CD4-positive, alpha-beta T cell (primary cell): ENCODE measurements at regions not wholly inside any gene's neighbourhood (a gene's known extent, or its start where the extent isn't known, plus 50 kb on each side); places are given as distances from the start of the nearest gene placed in this dataset.

ENCODE experiments used
- ATAC-seq: fragments of 200-7000 bp; cut with Tn5 transposase; one replicate; pipeline ENCODE4 v1.10.0; 2022; ENCODE audit warnings: mild to moderate bottlenecking; ENCODE audit not compliant: poor library complexity
- CTCF ChIA-PET: fragments of 350-600 bp; sonication (Branson Sonifier 250); formaldehyde crosslinking; loops from one replicate; lab custom pipeline; 2021; ENCODE audit warnings: antibody characterized with exemption, inconsistent platforms; lab: Charles Lee
- POLR2A ChIA-PET: fragments of 350-600 bp; sonication (Branson Sonifier 250); formaldehyde crosslinking; loops from one replicate; lab custom pipeline; 2021; ENCODE audit warnings: antibody characterized with exemption, inconsistent platforms; lab: Charles Lee
- DNase-seq, 14 experiments: peaks; one replicate each; pipeline ENCODE4 v3.0.0-alpha.2; 2013 to 2020; ENCODE audit warnings: mixed read lengths in 2 of 14
- H3K27ac ChIP-seq, 2 donors: one replicate each; pipeline versions ENCODE4 v1.5.1 to v1.7.0; 2013; ENCODE audit warnings: low read length in 2 of 2, low read depth in 1 of 2, mild to moderate bottlenecking in 1 of 2
- H3K27me3 ChIP-seq, 2 experiments: 1 replicate in 1 of 2; 2 replicates in 1 of 2; pipeline versions ENCODE4 v1.6.1 to v1.7.0; 2013; ENCODE audit warnings: low read length in 2 of 2, control low read depth in 1 of 2, mild to moderate bottlenecking in 1 of 2, moderate library complexity in 1 of 2; ENCODE audit not compliant: insufficient read depth in 2 of 2, control insufficient read depth in 1 of 2
- H3K36me3 ChIP-seq: one replicate; pipeline ENCODE4 v1.6.1; 2013; ENCODE audit warnings: low read length, control low read depth; ENCODE audit not compliant: insufficient read depth
- H3K4me1 ChIP-seq: one replicate; pipeline ENCODE4 v1.6.1; 2013; ENCODE audit warnings: low read length, control low read depth; ENCODE audit not compliant: insufficient read depth
- H3K4me3 ChIP-seq: one replicate; pipeline ENCODE4 v1.5.1; 2013; ENCODE audit warnings: mild to moderate bottlenecking, low read length, moderate library complexity
- H3K9me3 ChIP-seq, 2 experiments: 1 replicate in 1 of 2; 2 replicates in 1 of 2; pipeline versions ENCODE4 v1.6.1 to v1.7.0; 2013; ENCODE audit warnings: low read length in 2 of 2, mild to moderate bottlenecking in 2 of 2, control low read depth in 1 of 2, moderate library complexity in 1 of 2; ENCODE audit not compliant: control insufficient read depth in 1 of 2, insufficient read depth in 1 of 2
- H3K27ac Mint-ChIP-seq: one replicate; pipeline ENCODE4 v1.8.0; 2020; ENCODE audit warnings: mixed read lengths
- H3K27me3 Mint-ChIP-seq: one replicate; pipeline ENCODE4 v1.8.0; 2021; ENCODE audit warnings: mixed read lengths
- H3K36me3 Mint-ChIP-seq: one replicate; pipeline ENCODE4 v1.8.0; 2021; ENCODE audit warnings: low read depth, mixed read lengths
- H3K4me1 Mint-ChIP-seq: one replicate; pipeline ENCODE4 v1.8.0; 2021; ENCODE audit warnings: low read depth, mixed read lengths
- H3K4me3 Mint-ChIP-seq: one replicate; pipeline ENCODE4 v1.8.0; 2020; ENCODE audit warnings: mild to moderate bottlenecking, mixed read lengths
- H3K9me3 Mint-ChIP-seq: one replicate; pipeline ENCODE4 v1.8.0; 2020; ENCODE audit warnings: mixed read lengths
- intact Hi-C, 2 experiments: fragments of 100-400 bp; cut with DNase I in 1 of 2; cut with micrococcal nuclease in 1 of 2; formaldehyde crosslinking; loops; one replicate each; pipeline versions ENCODE4 v1.15.1 to v1.9.0; 2023 to 2025; cut with DNase I, micrococcal nuclease
- TF ChIP-seq, protein P1 (sequence below): fragments of 200-600 bp; IDR thresholded peaks from one replicate; pipeline ENCODE4 v1.8.0; 2022; ENCODE audit warnings: antibody characterized with exemption, mild to moderate bottlenecking

GRCh38 chr9:14962193-14962882 lies 52.1 kb upstream of the FREM1 start:
- intact Hi-C loops: no loop called here
- ChIA-PET CTCF (no interaction called here), POLR2A (no interaction called here)
- Histone ChIP-seq H3K4me1 (peaks cover 6% of the 10 kb centered on the region), H3K27ac (no peak overlapping the region), H3K9me3 (no peaks in the 10 kb centered on the region), H3K27me3 (no peaks in the 10 kb centered on the region), H3K4me3 (no peak overlapping the region), H3K36me3 (no peaks in the 10 kb centered on the region)
- peaks cover 19% of the 10 kb centered on the region for H3K27me3 Mint-ChIP-seq
- H3K4me1 Mint-ChIP-seq: no peaks in the 10 kb centered on the region
- H3K36me3 Mint-ChIP-seq: no peaks in the 10 kb centered on the region
- H3K9me3 Mint-ChIP-seq: no peaks in the 10 kb centered on the region
- H3K27ac Mint-ChIP-seq: no peak overlapping the region
- DNase-seq (no peak), ATAC-seq (no peak)
- no peak overlapping the region for H3K4me3 Mint-ChIP-seq
- TF ChIP-seq, protein P1, sequence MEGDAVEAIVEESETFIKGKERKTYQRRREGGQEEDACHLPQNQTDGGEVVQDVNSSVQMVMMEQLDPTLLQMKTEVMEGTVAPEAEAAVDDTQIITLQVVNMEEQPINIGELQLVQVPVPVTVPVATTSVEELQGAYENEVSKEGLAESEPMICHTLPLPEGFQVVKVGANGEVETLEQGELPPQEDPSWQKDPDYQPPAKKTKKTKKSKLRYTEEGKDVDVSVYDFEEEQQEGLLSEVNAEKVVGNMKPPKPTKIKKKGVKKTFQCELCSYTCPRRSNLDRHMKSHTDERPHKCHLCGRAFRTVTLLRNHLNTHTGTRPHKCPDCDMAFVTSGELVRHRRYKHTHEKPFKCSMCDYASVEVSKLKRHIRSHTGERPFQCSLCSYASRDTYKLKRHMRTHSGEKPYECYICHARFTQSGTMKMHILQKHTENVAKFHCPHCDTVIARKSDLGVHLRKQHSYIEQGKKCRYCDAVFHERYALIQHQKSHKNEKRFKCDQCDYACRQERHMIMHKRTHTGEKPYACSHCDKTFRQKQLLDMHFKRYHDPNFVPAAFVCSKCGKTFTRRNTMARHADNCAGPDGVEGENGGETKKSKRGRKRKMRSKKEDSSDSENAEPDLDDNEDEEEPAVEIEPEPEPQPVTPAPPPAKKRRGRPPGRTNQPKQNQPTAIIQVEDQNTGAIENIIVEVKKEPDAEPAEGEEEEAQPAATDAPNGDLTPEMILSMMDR: no peak

- no peak overlapping the region for H3K4me3 ChIP-seq
- ATAC-seq: no peak
- no peak overlapping the region for H3K4me3 Mint-ChIP-seq
These were observed 51.3 kb upstream of the FREM1 start for GRCh38 chr9:14961372-14962068.

DNA sequence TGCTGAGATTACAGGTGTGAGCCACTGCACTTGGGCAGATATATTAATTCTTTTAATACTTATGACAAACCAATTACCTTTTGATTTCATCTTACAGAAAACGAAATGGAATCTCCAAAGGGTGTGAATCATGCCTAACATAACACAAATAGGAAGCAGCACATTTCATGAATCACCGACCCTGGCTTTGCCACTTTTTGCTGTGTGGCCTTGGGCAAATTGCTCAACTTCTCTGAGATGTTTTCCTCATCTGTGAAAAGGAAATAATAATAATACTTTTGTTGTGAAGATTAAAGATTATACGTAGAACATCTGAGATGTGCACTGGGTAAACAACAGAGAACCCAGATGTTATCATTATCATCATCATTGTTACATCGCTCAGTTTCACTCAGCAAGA lies 50.7 kb upstream of the FREM1 start:
- ATAC-seq: no peak

More at GRCh38 chr9:14961372-14962068, 51.3 kb upstream of the FREM1 start:
- CTCF ChIA-PET: no interaction called here
- H3K27me3 ChIP-seq: no peaks in the 10 kb centered on the region
- H3K36me3 ChIP-seq: no peaks in the 10 kb centered on the region
- POLR2A ChIA-PET: no interaction called here
- no peak overlapping the region for H3K27ac ChIP-seq
- Mint-ChIP-seq H3K9me3 (no peaks in the 10 kb centered on the region), H3K4me1 (no peaks in the 10 kb centered on the region), H3K36me3 (no peaks in the 10 kb centered on the region), H3K27me3 (peaks cover 13% of the 10 kb centered on the region), H3K27ac (no peak overlapping the region)
- TF ChIP-seq, protein P1: no peak
- no peaks in the 10 kb centered on the region for H3K9me3 ChIP-seq
- H3K4me1 ChIP-seq: peaks cover 6% of the 10 kb centered on the region
- no peak for DNase-seq
- intact Hi-C loops: no loop called here

More for the DNA sequence above, 50.7 kb upstream of the FREM1 start:
- Histone ChIP-seq H3K27me3 (no peaks in the 10 kb centered on the region), H3K4me3 (no peak overlapping the region), H3K4me1 (peaks cover 6% of the 10 kb centered on the region), H3K9me3 (no peaks in the 10 kb centered on the region), H3K36me3 (no peaks in the 10 kb centered on the region), H3K27ac (no peak overlapping the region)
- peaks cover 7% of the 10 kb centered on the region for H3K27me3 Mint-ChIP-seq
- H3K4me1 Mint-ChIP-seq: no peaks in the 10 kb centered on the region
- intact Hi-C loops: no loop called here
- H3K9me3 Mint-ChIP-seq: no peaks in the 10 kb centered on the region
- H3K27ac Mint-ChIP-seq: no peak overlapping the region
- TF ChIP-seq, protein P1: no peak
- no peaks in the 10 kb centered on the region for H3K36me3 Mint-ChIP-seq
- CTCF ChIA-PET: no interaction called here
- DNase-seq: no peak
- POLR2A ChIA-PET: no interaction called here
- H3K4me3 Mint-ChIP-seq: no peak overlapping the region
